OCI-LY7 (cell line): ENCODE measurements at regions not wholly inside any gene's neighbourhood (a gene's known extent, or its start where the extent isn't known, plus 50 kb on each side); places are given as distances from the start of the nearest gene placed in this dataset.

ENCODE experiments used
- BruUV-seq: library from RNA; stranded (reverse); fragments of 400-500 nt; replicated peaks from 2 replicates; lab custom pipeline; 2021; lab: Mats Ljungman, UMichigan
- CTCF ChIA-PET: fragments of 300-600 bp; sonication (Branson Sonifier 250); formaldehyde crosslinking; loops from one replicate; lab custom pipeline; 2022; ENCODE audit warnings: antibody characterized with exemption; ENCODE audit not compliant: unreplicated experiment; lab: Charles Lee
- POLR2A ChIA-PET: fragments of 300-600 bp; sonication (Branson Sonifier 250); formaldehyde crosslinking; loops from one replicate; lab custom pipeline; 2022; ENCODE audit warnings: antibody characterized with exemption; lab: Charles Lee
- DNase-seq: peaks from one replicate; pipeline ENCODE4 v3.0.0-alpha.2; 2015; ENCODE audit warnings: low spot score
- H2AFZ ChIP-seq: fragments of 200-600 bp; sonication (generic), shearing (Covaris generic); 2 replicates; pipeline ENCODE4 v1.6.1; 2014; ENCODE audit warnings: mild to moderate bottlenecking, antibody characterized with exemption, low read length, moderate library complexity
- H3K27ac ChIP-seq: fragments of 200-600 bp; sonication (generic); 2 replicates; pipeline ENCODE4 v1.5.1; 2014; ENCODE audit warnings: mixed run types, low read depth, mild to moderate bottlenecking, moderate library complexity, low read length, inconsistent platforms; ENCODE audit not compliant: poor library complexity, severe bottlenecking
- H3K36me3 ChIP-seq: fragments of 200-600 bp; sonication (generic); 2 replicates; pipeline ENCODE4 v1.6.1; 2014; ENCODE audit warnings: mild to moderate bottlenecking, antibody characterized with exemption, low read length, moderate library complexity, mixed read lengths; ENCODE audit not compliant: insufficient read depth
- H3K4me1 ChIP-seq: fragments of 200-600 bp; sonication (generic); 2 replicates; pipeline ENCODE4 v1.5.1; 2014; ENCODE audit warnings: mild to moderate bottlenecking, low read length; ENCODE audit not compliant: insufficient read depth, poor library complexity, severe bottlenecking
- H3K4me2 ChIP-seq: fragments of 200-600 bp; sonication (generic); 2 replicates; pipeline ENCODE4 v1.6.1; 2014; ENCODE audit warnings: mild to moderate bottlenecking, low read length
- H3K4me3 ChIP-seq: fragments of 200-600 bp; sonication (generic); 2 replicates; pipeline ENCODE4 v1.5.1; 2014; ENCODE audit warnings: mild to moderate bottlenecking, low read depth, low read length; ENCODE audit not compliant: poor library complexity, severe bottlenecking
- H3K79me2 ChIP-seq: fragments of 200-600 bp; sonication (generic); 2 replicates; pipeline ENCODE4 v1.6.1; 2016; ENCODE audit warnings: low read depth, mild to moderate bottlenecking, low read length, moderate library complexity, mixed read lengths; ENCODE audit not compliant: insufficient read depth
- H3K9me2 ChIP-seq: fragments of 200-600 bp; sonication (generic); 2 replicates; pipeline ENCODE4 v1.6.1; 2016; ENCODE audit warnings: mild to moderate bottlenecking, low read length, mixed read lengths; ENCODE audit not compliant: insufficient read depth
- H3K9me3 ChIP-seq: fragments of 200-600 bp; sonication (generic); 2 replicates; pipeline ENCODE4 v1.6.1; 2014; ENCODE audit warnings: mild to moderate bottlenecking, mixed run types, low read length, mixed read lengths
- H4K20me1 ChIP-seq: fragments of 200-600 bp; sonication (generic); 2 replicates; pipeline ENCODE4 v1.6.1; 2014; ENCODE audit warnings: mild to moderate bottlenecking, antibody characterized with exemption, low read length, moderate library complexity, mixed read lengths; ENCODE audit not compliant: insufficient read depth
- EZH2phosphoT487 ChIP-seq: fragments of 200-600 bp; sonication (generic); IDR thresholded peaks from 2 replicates; pipeline ENCODE4 v1.6.1; 2018; ENCODE audit warnings: low read depth, borderline replicate concordance, mild to moderate bottlenecking, mixed run types, antibody characterized with exemption, low read length, moderate library complexity, mixed read lengths
- intact Hi-C: fragments of 100-400 bp; cut with micrococcal nuclease; formaldehyde crosslinking; loops from one replicate; pipeline ENCODE4 v1.10.0; 2022; ENCODE audit not compliant: unreplicated experiment
- TF ChIP-seq, protein P1 (sequence below): fragments of 200-600 bp; sonication (generic); conservative IDR thresholded peaks from 2 replicates; pipeline ENCODE4 v1.5.1; 2014; ENCODE audit warnings: mild to moderate bottlenecking, antibody characterized with exemption, low read length, moderate library complexity, mixed read lengths

DNA sequence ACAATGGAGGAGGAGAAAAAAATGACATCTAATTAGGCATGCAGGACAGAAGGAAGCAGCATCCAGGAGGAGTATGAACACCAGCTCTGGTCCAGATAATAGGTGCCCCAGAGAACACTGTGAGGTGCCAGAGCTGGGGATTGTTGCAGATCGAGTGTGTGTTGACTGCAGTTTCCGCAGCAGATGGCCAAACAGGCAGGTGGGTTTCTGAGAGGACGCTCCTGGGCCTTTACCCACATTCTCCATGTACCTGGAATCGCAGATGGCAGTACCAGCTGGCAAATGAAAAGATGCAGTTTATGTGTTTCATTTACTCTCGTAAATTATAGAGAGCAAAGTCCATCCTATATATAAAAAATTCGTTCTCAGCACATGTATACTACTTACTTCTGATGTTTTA is 182.2 kb upstream of the ISL1 start:
- no peak overlapping the region for H3K4me3 ChIP-seq
- no peaks in the 10 kb centered on the region for H3K79me2 ChIP-seq
- no peaks in the 10 kb centered on the region for H3K36me3 ChIP-seq
- no peak overlapping the region for H3K4me2 ChIP-seq
- no peak overlapping the region for H2AFZ ChIP-seq
- DNase-seq = no peak
- H4K20me1 ChIP-seq = no peaks in the 10 kb centered on the region
- no TSS peak for BruUV-seq
- H3K27ac ChIP-seq = no peak overlapping the region
- no peaks in the 10 kb centered on the region for H3K9me3 ChIP-seq
- ChIA-PET CTCF (no interaction called here), POLR2A (no interaction called here)
- no peak for TF ChIP-seq EZH2phosphoT487
- TF ChIP-seq, protein P1, sequence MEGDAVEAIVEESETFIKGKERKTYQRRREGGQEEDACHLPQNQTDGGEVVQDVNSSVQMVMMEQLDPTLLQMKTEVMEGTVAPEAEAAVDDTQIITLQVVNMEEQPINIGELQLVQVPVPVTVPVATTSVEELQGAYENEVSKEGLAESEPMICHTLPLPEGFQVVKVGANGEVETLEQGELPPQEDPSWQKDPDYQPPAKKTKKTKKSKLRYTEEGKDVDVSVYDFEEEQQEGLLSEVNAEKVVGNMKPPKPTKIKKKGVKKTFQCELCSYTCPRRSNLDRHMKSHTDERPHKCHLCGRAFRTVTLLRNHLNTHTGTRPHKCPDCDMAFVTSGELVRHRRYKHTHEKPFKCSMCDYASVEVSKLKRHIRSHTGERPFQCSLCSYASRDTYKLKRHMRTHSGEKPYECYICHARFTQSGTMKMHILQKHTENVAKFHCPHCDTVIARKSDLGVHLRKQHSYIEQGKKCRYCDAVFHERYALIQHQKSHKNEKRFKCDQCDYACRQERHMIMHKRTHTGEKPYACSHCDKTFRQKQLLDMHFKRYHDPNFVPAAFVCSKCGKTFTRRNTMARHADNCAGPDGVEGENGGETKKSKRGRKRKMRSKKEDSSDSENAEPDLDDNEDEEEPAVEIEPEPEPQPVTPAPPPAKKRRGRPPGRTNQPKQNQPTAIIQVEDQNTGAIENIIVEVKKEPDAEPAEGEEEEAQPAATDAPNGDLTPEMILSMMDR = no peak
- H3K9me2 ChIP-seq = no peaks in the 10 kb centered on the region
- H3K4me1 ChIP-seq = no peaks in the 10 kb centered on the region
- intact Hi-C loops = no loop called here

DNA sequence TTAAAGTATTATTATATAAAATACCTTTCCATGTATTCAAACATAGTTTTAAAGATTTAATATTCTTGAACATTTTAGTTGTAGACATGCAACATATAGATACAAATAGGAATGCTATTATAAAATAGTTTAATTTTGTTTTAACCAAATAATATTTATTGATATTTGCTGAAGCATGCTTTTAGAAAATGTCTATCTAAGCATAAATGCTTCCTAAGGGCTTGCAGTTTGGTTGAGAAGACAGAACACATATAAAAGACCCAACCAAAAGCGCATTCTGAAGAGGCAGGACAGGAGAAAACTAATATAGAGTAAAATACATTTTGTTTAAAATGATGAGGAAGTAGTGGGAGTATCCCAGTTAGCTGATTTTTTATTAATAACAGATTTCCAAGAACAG is 181.5 kb upstream of the ISL1 start:
- H3K36me3 ChIP-seq = no peaks in the 10 kb centered on the region
- CTCF ChIA-PET = no interaction called here
- no peaks in the 10 kb centered on the region for H3K4me1 ChIP-seq
- H3K4me3 ChIP-seq = no peak overlapping the region
- no peaks in the 10 kb centered on the region for H3K9me3 ChIP-seq
- no peaks in the 10 kb centered on the region for H3K9me2 ChIP-seq
- no peak for TF ChIP-seq EZH2phosphoT487
- TF ChIP-seq, protein P1 = no peak
- BruUV-seq = no TSS peak
- no peaks in the 10 kb centered on the region for H3K79me2 ChIP-seq
- no peak for DNase-seq
- intact Hi-C loops = no loop called here
- no peak overlapping the region for H3K27ac ChIP-seq
- H4K20me1 ChIP-seq = no peaks in the 10 kb centered on the region
- no peak overlapping the region for H3K4me2 ChIP-seq
- no peak overlapping the region for H2AFZ ChIP-seq
- POLR2A ChIA-PET = no interaction called here

DNA sequence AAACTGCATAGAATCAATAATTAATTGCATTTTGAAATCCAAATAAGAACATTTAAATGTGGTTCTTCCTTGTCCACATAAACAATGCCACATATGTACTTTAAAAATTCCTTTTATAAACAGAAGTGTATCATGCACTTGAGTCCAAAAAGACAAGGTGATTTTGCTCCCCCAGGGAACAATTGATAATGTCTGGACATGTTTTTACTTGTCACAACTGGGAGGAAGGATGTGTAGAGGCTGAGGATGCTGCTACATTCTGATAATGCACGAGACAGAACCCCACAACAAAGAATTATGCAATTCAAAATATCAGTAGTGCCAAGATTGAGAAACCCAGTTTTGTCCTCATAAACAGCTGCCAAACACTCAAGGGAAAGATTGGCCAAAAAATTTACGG is 181.1 kb upstream of the ISL1 start:
- H3K9me2 ChIP-seq = no peaks in the 10 kb centered on the region
- no peaks in the 10 kb centered on the region for H3K4me1 ChIP-seq
- H3K4me3 ChIP-seq = no peak overlapping the region
- H3K36me3 ChIP-seq = no peaks in the 10 kb centered on the region
- no peak overlapping the region for H3K4me2 ChIP-seq
- no peaks in the 10 kb centered on the region for H3K79me2 ChIP-seq
- no peaks in the 10 kb centered on the region for H4K20me1 ChIP-seq
- H3K27ac ChIP-seq = no peak overlapping the region
- H3K9me3 ChIP-seq = no peaks in the 10 kb centered on the region
- CTCF ChIA-PET = no interaction called here
- POLR2A ChIA-PET = no interaction called here
- BruUV-seq = no TSS peak
- TF ChIP-seq, protein P1 = no peak
- TF ChIP-seq EZH2phosphoT487 = no peak
- intact Hi-C loops = no loop called here
- no peak for DNase-seq
- no peak overlapping the region for H2AFZ ChIP-seq
